Prostate gland (tissue), 2 donors: ENCODE measurements at regions not wholly inside any gene's neighbourhood (a gene's known extent, or its start where the extent isn't known, plus 50 kb on each side); places are given as distances from the start of the nearest gene placed in this dataset.

Experiments used
- POLR2A ChIP-seq: fragments of 450-650 bp; IDR thresholded peaks from one replicate; pipeline ENCODE4 v1.6.1; 2016; ENCODE audit warnings: antibody characterized with exemption, mild to moderate bottlenecking
- TF ChIP-seq, protein P1 (sequence below), 4 experiments: fragments of 200-600 bp in 2 of 4; fragments of 450-650 bp in 2 of 4; sonication (generic) in 2 of 4; IDR thresholded peaks; 1 replicate in 3 of 4; 2 replicates in 1 of 4; pipeline ENCODE4 v1.5.1; 2016 to 2019; ENCODE audit warnings: antibody characterized with exemption in 4 of 4, mild to moderate bottlenecking in 2 of 4, moderate library complexity in 2 of 4

DNA sequence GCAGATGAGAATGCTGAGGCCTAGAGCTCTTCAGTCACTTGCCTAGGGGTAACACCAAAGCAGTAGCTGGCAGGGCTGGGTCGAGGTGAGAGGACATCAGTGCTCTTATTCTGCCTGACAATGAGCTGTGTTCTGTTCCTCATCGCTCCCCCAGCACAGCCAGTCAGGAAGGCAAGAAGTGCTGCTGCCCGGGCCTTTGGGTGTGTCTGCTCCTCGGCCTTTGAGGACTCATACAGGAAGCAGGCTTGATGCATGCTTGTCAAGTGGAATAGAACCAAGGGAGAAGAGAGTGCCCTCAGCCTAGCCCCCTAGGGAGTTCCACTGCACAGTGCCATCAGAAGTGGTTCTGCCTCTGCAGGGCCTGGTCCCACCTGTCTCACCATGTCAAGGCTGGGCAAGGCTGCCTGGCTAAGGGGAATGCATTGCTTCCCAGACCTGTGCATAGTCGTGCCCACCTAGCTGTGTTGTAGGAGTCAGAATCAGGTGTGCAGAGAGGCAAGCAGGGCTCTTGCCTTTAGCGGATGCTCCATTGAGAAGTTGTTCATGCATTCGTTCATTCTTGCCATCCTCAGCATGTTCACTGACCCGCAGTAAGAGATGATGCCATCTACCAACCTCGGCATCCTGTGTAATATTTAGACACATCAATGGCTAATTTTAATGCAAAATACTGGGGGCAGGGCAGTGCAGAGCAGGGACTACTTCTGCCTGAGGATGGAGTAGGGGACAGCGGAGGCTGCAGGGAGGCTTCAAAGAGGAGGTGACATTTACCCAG lies 156.6 kb downstream of the RPS24 start:
- TF ChIP-seq, protein P1, sequence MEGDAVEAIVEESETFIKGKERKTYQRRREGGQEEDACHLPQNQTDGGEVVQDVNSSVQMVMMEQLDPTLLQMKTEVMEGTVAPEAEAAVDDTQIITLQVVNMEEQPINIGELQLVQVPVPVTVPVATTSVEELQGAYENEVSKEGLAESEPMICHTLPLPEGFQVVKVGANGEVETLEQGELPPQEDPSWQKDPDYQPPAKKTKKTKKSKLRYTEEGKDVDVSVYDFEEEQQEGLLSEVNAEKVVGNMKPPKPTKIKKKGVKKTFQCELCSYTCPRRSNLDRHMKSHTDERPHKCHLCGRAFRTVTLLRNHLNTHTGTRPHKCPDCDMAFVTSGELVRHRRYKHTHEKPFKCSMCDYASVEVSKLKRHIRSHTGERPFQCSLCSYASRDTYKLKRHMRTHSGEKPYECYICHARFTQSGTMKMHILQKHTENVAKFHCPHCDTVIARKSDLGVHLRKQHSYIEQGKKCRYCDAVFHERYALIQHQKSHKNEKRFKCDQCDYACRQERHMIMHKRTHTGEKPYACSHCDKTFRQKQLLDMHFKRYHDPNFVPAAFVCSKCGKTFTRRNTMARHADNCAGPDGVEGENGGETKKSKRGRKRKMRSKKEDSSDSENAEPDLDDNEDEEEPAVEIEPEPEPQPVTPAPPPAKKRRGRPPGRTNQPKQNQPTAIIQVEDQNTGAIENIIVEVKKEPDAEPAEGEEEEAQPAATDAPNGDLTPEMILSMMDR (IDR thresholded peaks at IDR 0.05), result no peak
- TF ChIP-seq POLR2A, result no peak
